Right kidney (tissue), 1 donor: ENCODE measurements at regions not wholly inside any gene's neighbourhood (a gene's known extent, or its start where the extent isn't known, plus 50 kb on each side); places are given as distances from the start of the nearest gene placed in this dataset.

Experiments
- DNase-seq: peaks from one replicate; pipeline ENCODE4 v3.0.0-alpha.2; 2016

- no peak for DNase-seq
Observed at GRCh38 chr3:72370947-72371346, 477.3 kb downstream of the SHQ1 start.

- DNase-seq: no peak
Observed at GRCh38 chr3:72369681-72370080, 478.6 kb downstream of the SHQ1 start.

GRCh38 chr3:72368331-72368975 lies 479.8 kb downstream of the SHQ1 start:
- DNase-seq: no peak

- no peak for DNase-seq
Observed at GRCh38 chr3:72361990-72362389, 486.3 kb downstream of the SHQ1 start.

GRCh38 chr3:72359743-72360142 lies 488.5 kb downstream of the SHQ1 start:
- DNase-seq: no peak

- DNase-seq: no peak
Observed at GRCh38 chr3:72355168-72355567, 493.1 kb downstream of the SHQ1 start.

- DNase-seq: no peak
Observed at GRCh38 chr3:72354486-72354885, 493.8 kb downstream of the SHQ1 start.

GRCh38 chr3:72353236-72354128 lies 494.8 kb downstream of the SHQ1 start:
- no peak for DNase-seq

GRCh38 chr3:72352176-72352575 lies 496.1 kb downstream of the SHQ1 start:
- DNase-seq: no peak

- no peak for DNase-seq
Observed at GRCh38 chr3:72351536-72351935, 496.7 kb downstream of the SHQ1 start.

GRCh38 chr3:72350761-72351505 lies 497.3 kb downstream of the SHQ1 start:
- DNase-seq: no peak

- no peak for DNase-seq
Observed at GRCh38 chr3:72348357-72348756, 499.9 kb downstream of the SHQ1 start.

- no peak for DNase-seq
Observed at GRCh38 chr3:72347819-72348319, 500.4 kb downstream of the SHQ1 start.

- DNase-seq: no peak
Observed at GRCh38 chr3:72346526-72346926, 501.7 kb downstream of the SHQ1 start.

- DNase-seq: no peak
Observed at GRCh38 chr3:72345980-72346379, 502.3 kb downstream of the SHQ1 start.

- DNase-seq: no peak
Observed at GRCh38 chr3:72345237-72345878, 502.9 kb downstream of the SHQ1 start.

GRCh38 chr3:72344647-72345046 lies 503.6 kb downstream of the SHQ1 start:
- no peak for DNase-seq

GRCh38 chr3:72344236-72344635 lies 504.0 kb downstream of the SHQ1 start:
- DNase-seq: no peak

GRCh38 chr3:72343078-72343477 lies 505.2 kb downstream of the SHQ1 start:
- no peak for DNase-seq

GRCh38 chr3:72342450-72342849 lies 505.8 kb downstream of the SHQ1 start:
- DNase-seq: no peak

- no peak for DNase-seq
Observed at GRCh38 chr3:72341920-72342319, 506.3 kb downstream of the SHQ1 start.

GRCh38 chr3:72341380-72341770 lies 506.9 kb downstream of the SHQ1 start:
- DNase-seq: no peak
